ENCODE measurements at regions not wholly inside any gene's neighbourhood (a gene's known extent, or its start where the extent isn't known, plus 50 kb on each side); places are given as distances from the start of the nearest gene placed in this dataset.

- Mint-ChIP-seq H3K4me1 (ENCODE audit: low read depth, unreplicated experiment) (peaks cover 28% of the 10 kb centered on the region), H3K27me3 (ENCODE audit: low read depth, unreplicated experiment) (no peaks in the 10 kb centered on the region), H3K36me3 (ENCODE audit: low read depth, unreplicated experiment) (no peaks in the 10 kb centered on the region), H3K9me3 (ENCODE audit: unreplicated experiment) (no peaks in the 10 kb centered on the region), H3K27ac (ENCODE audit: unreplicated experiment) (no peak overlapping the region), H3K4me3 (ENCODE audit: unreplicated experiment) (no peak overlapping the region)
- Histone ChIP-seq H3K9ac (ENCODE audit: low read length) (no peak overlapping the region), H3K27me3 (ENCODE audit: insufficient read depth, low read length) (no peaks in the 10 kb centered on the region), H3K4me2 (ENCODE audit: low read length) (no peak overlapping the region), H3K27ac (ENCODE audit: low read depth, low read length) (no peak overlapping the region), H3K9me3 (ENCODE audit: insufficient read depth, low read depth, low read length) (no peaks in the 10 kb centered on the region), H3K4me3 (ENCODE audit: insufficient read depth, low read depth, low read length) (no peak overlapping the region), H3K79me2 (ENCODE audit: insufficient read depth, low read length) (no peaks in the 10 kb centered on the region), H2AFZ (ENCODE audit: low read depth, low read length) (no peak overlapping the region), H4K20me1 (ENCODE audit: insufficient read depth, low read length) (no peaks in the 10 kb centered on the region), H3K36me3 (ENCODE audit: insufficient read depth, low read length) (no peaks in the 10 kb centered on the region), H3K4me1 (ENCODE audit: insufficient read depth, low read length) (peaks cover 22% of the 10 kb centered on the region)
- no peak for DNase-seq (ENCODE audit: low read depth)
- TF ChIP-seq CTCF (IDR thresholded peaks at IDR 0.05; ENCODE audit: insufficient read depth, low read depth, low read length) (no peak), EZH2 (IDR thresholded peaks at IDR 0.05; ENCODE audit: insufficient read depth, low read length) (no peak)
- no peak for FAIRE-seq
These were observed 459.7 kb downstream of the CDH2 start for GRCh38 chr18:27717250-27717649.

GRCh38 chr18:27715751-27716150, 461.2 kb downstream of the CDH2 start:
- Histone ChIP-seq H3K4me2 (ENCODE audit: low read length) (no peak overlapping the region), H3K4me3 (ENCODE audit: insufficient read depth, low read depth, low read length) (no peak overlapping the region), H3K27ac (ENCODE audit: low read depth, low read length) (peak overlapping the region; percentile 21), H3K4me1 (ENCODE audit: insufficient read depth, low read length) (peaks cover 32% of the 10 kb centered on the region), H3K36me3 (ENCODE audit: insufficient read depth, low read length) (no peaks in the 10 kb centered on the region), H4K20me1 (ENCODE audit: insufficient read depth, low read length) (no peaks in the 10 kb centered on the region), H3K9me3 (ENCODE audit: insufficient read depth, low read depth, low read length) (no peaks in the 10 kb centered on the region), H3K79me2 (ENCODE audit: insufficient read depth, low read length) (no peaks in the 10 kb centered on the region), H3K9ac (ENCODE audit: low read length) (no peak overlapping the region), H2AFZ (ENCODE audit: low read depth, low read length) (no peak overlapping the region), H3K27me3 (ENCODE audit: insufficient read depth, low read length) (no peaks in the 10 kb centered on the region)
- no peak for TF ChIP-seq CTCF (IDR thresholded peaks at IDR 0.05; ENCODE audit: insufficient read depth, low read depth, low read length)
- TF ChIP-seq EZH2 (IDR thresholded peaks at IDR 0.05; ENCODE audit: insufficient read depth, low read length): no peak
- H3K27me3 Mint-ChIP-seq (ENCODE audit: low read depth, unreplicated experiment): no peaks in the 10 kb centered on the region
- H3K36me3 Mint-ChIP-seq (ENCODE audit: low read depth, unreplicated experiment): no peaks in the 10 kb centered on the region
- peak overlapping the region; percentile 50 for H3K27ac Mint-ChIP-seq (ENCODE audit: unreplicated experiment)
- no peak overlapping the region for H3K4me3 Mint-ChIP-seq (ENCODE audit: unreplicated experiment)
- FAIRE-seq (no peak), DNase-seq (ENCODE audit: low read depth) (no peak)
- H3K9me3 Mint-ChIP-seq (ENCODE audit: unreplicated experiment): no peaks in the 10 kb centered on the region
- H3K4me1 Mint-ChIP-seq (ENCODE audit: low read depth, unreplicated experiment): peaks cover 41% of the 10 kb centered on the region

- Mint-ChIP-seq H3K36me3 (ENCODE audit: low read depth, unreplicated experiment) (no peaks in the 10 kb centered on the region), H3K4me3 (ENCODE audit: unreplicated experiment) (no peak overlapping the region), H3K27me3 (ENCODE audit: low read depth, unreplicated experiment) (no peaks in the 10 kb centered on the region), H3K4me1 (ENCODE audit: low read depth, unreplicated experiment) (peaks cover 45% of the 10 kb centered on the region), H3K27ac (ENCODE audit: unreplicated experiment) (peak overlapping the region; percentile 82), H3K9me3 (ENCODE audit: unreplicated experiment) (peaks cover 6% of the 10 kb centered on the region)
- Histone ChIP-seq H3K4me3 (ENCODE audit: insufficient read depth, low read depth, low read length) (no peak overlapping the region), H3K79me2 (ENCODE audit: insufficient read depth, low read length) (no peaks in the 10 kb centered on the region), H3K27ac (ENCODE audit: low read depth, low read length) (peak overlapping the region; percentile 72), H3K36me3 (ENCODE audit: insufficient read depth, low read length) (no peaks in the 10 kb centered on the region), H3K9ac (ENCODE audit: low read length) (peak overlapping the region; percentile 21), H4K20me1 (ENCODE audit: insufficient read depth, low read length) (no peaks in the 10 kb centered on the region), H3K4me2 (ENCODE audit: low read length) (peak overlapping the region; percentile 46), H3K4me1 (ENCODE audit: insufficient read depth, low read length) (peaks cover 32% of the 10 kb centered on the region), H3K27me3 (ENCODE audit: insufficient read depth, low read length) (no peaks in the 10 kb centered on the region), H3K9me3 (ENCODE audit: insufficient read depth, low read depth, low read length) (no peaks in the 10 kb centered on the region), H2AFZ (ENCODE audit: low read depth, low read length) (no peak overlapping the region)
- FAIRE-seq (peak; percentile 32), DNase-seq (ENCODE audit: low read depth) (peak; percentile 89)
- TF ChIP-seq EZH2 (IDR thresholded peaks at IDR 0.05; ENCODE audit: insufficient read depth, low read length): no peak
- TF ChIP-seq CTCF (IDR thresholded peaks at IDR 0.05; ENCODE audit: insufficient read depth, low read depth, low read length): no peak
These were observed 463.2 kb downstream of the CDH2 start for GRCh38 chr18:27713738-27714095.

Measured in astrocyte (in vitro differentiated cells and primary cell).